IMR-90 (cell line): ENCODE measurements at regions not wholly inside any gene's neighbourhood (a gene's known extent, or its start where the extent isn't known, plus 50 kb on each side); places are given as distances from the start of the nearest gene placed in this dataset.

Experiments
- ATAC-seq: fragments of 200-7000 bp; cut with Tn5 transposase; 2 replicates; pipeline ENCODE4 v1.9.1; 2020; ENCODE audit warnings: low read depth, mild to moderate bottlenecking, moderate library complexity
- BruUV-seq: library from RNA; stranded (reverse); fragments of 400-500 nt; replicated peaks from 2 replicates; lab custom pipeline; 2021; lab: Mats Ljungman, UMichigan
- CTCF ChIA-PET: fragments of 300-600 bp; formaldehyde crosslinking; extraction: SDS; loops from one replicate; lab custom pipeline; 2021; ENCODE audit warnings: antibody characterized with exemption; lab: Yijun Ruan, JAX
- POLR2A ChIA-PET: fragments of 300-600 bp; sonication (Branson Sonifier 250); formaldehyde crosslinking; loops from one replicate; lab custom pipeline; 2022; ENCODE audit warnings: antibody characterized with exemption; ENCODE audit not compliant: unreplicated experiment; lab: Charles Lee
- DNase-seq: peaks from one replicate; pipeline ENCODE4 v3.0.0; 2013
- H2AFZ ChIP-seq: replicated peaks from 2 replicates; pipeline ENCODE3; 2013; ENCODE audit warnings: low read length, mild to moderate bottlenecking; ENCODE audit not compliant: poor library complexity
- H2AK5ac ChIP-seq: 2 replicates; pipeline ENCODE4 v1.6.1; 2013; ENCODE audit warnings: low read depth, low read length, inconsistent platforms
- H2AK9ac ChIP-seq: replicated peaks from 2 replicates; pipeline ENCODE3; 2013; ENCODE audit warnings: mild to moderate bottlenecking, low read depth, low read length, moderate library complexity; ENCODE audit not compliant: poor library complexity
- H2BK120ac ChIP-seq: 2 replicates; pipeline ENCODE4 v1.6.1; 2013; ENCODE audit warnings: low read depth, low read length, inconsistent platforms
- H2BK15ac ChIP-seq: 3 replicates; pipeline ENCODE4 v1.6.1; 2013; ENCODE audit warnings: low read depth, low read length, inconsistent platforms
- H2BK20ac ChIP-seq: 2 replicates; pipeline ENCODE4 v1.6.1; 2013; ENCODE audit warnings: low read depth, mild to moderate bottlenecking, inconsistent platforms, low read length, moderate library complexity
- H2BK5ac ChIP-seq: 2 replicates; pipeline ENCODE4 v1.6.1; 2013; ENCODE audit warnings: mild to moderate bottlenecking, low read depth, low read length, inconsistent platforms; ENCODE audit not compliant: poor library complexity, severe bottlenecking
- H3K14ac ChIP-seq: replicated peaks from 2 replicates; pipeline ENCODE4 v1.6.1; 2013; ENCODE audit warnings: low read depth, low read length, inconsistent platforms
- H3K18ac ChIP-seq: 2 replicates; pipeline ENCODE4 v1.6.1; 2013; ENCODE audit warnings: low read depth, low read length, control low read depth
- H3K23ac ChIP-seq: 2 replicates; pipeline ENCODE4 v1.6.1; 2013; ENCODE audit warnings: low read depth, low read length, inconsistent platforms
- H3K27ac ChIP-seq: 2 replicates; pipeline ENCODE4 v1.5.1; 2013; ENCODE audit warnings: mild to moderate bottlenecking, control low read depth, low read length; ENCODE audit not compliant: insufficient read depth
- H3K27me3 ChIP-seq: 2 replicates; pipeline ENCODE4 v1.6.1; 2013; ENCODE audit warnings: low read length; ENCODE audit not compliant: control insufficient read depth, insufficient read depth
- H3K36me3 ChIP-seq: 2 replicates; pipeline ENCODE4 v1.6.1; 2013; ENCODE audit warnings: low read length, mixed read lengths; ENCODE audit not compliant: control insufficient read depth, insufficient read depth
- H3K4ac ChIP-seq: 2 replicates; pipeline ENCODE4 v1.6.1; 2013; ENCODE audit warnings: low read depth, low read length, inconsistent platforms
- H3K4me1 ChIP-seq: 2 replicates; pipeline ENCODE4 v1.6.1; 2013; ENCODE audit warnings: low read length, mixed read lengths; ENCODE audit not compliant: control insufficient read depth, insufficient read depth
- H3K4me2 ChIP-seq: 2 replicates; pipeline ENCODE4 v1.6.1; 2013; ENCODE audit warnings: low read depth, mild to moderate bottlenecking, control low read depth, low read length, moderate library complexity
- H3K4me3 ChIP-seq: 2 replicates; pipeline ENCODE4 v1.5.1; 2013; ENCODE audit warnings: low read depth, mild to moderate bottlenecking, control low read depth, low read length, moderate library complexity; ENCODE audit not compliant: insufficient read depth
- H3K56ac ChIP-seq: 2 replicates; pipeline ENCODE4 v1.6.1; 2013; ENCODE audit warnings: low read length, inconsistent platforms; ENCODE audit not compliant: insufficient read depth; ENCODE audit errors: extremely low read depth
- H3K79me1 ChIP-seq, 2 experiments: 2 replicates each; pipeline ENCODE4 v1.6.1; 2013; ENCODE audit warnings: low read length in 2 of 2, inconsistent platforms in 1 of 2, low read depth in 1 of 2
- H3K9ac ChIP-seq: 2 replicates; pipeline ENCODE4 v1.6.1; 2013; ENCODE audit warnings: low read depth, low read length, control low read depth
- H3K9me1 ChIP-seq: 2 replicates; pipeline ENCODE4 v1.6.1; 2013; ENCODE audit warnings: low read length, inconsistent platforms; ENCODE audit not compliant: insufficient read depth
- H3K9me3 ChIP-seq: 2 replicates; pipeline ENCODE4 v1.6.1; 2013; ENCODE audit warnings: low read length; ENCODE audit not compliant: control insufficient read depth, insufficient read depth
- H4K20me1 ChIP-seq: 2 replicates; pipeline ENCODE4 v1.6.1; 2013; ENCODE audit warnings: low read length, inconsistent platforms; ENCODE audit not compliant: insufficient read depth
- H4K5ac ChIP-seq: 2 replicates; pipeline ENCODE4 v1.6.1; 2013; ENCODE audit warnings: mild to moderate bottlenecking, low read depth, low read length, control low read depth
- H4K8ac ChIP-seq, 2 experiments: 2 replicates each; pipeline ENCODE4 v1.6.1; 2013; ENCODE audit warnings: low read depth in 2 of 2, low read length in 2 of 2, control low read depth in 1 of 2, inconsistent platforms in 1 of 2
- H4K91ac ChIP-seq: 2 replicates; pipeline ENCODE4 v1.6.1; 2013; ENCODE audit warnings: low read depth, low read length, inconsistent platforms; ENCODE audit not compliant: insufficient read depth
- BHLHE40 ChIP-seq: fragments of 150-350 bp; IDR thresholded peaks from 2 replicates; pipeline ENCODE4 v1.6.1; 2016; ENCODE audit warnings: mild to moderate bottlenecking, low read depth, low read length
- NFE2L2 ChIP-seq: fragments of 150-350 bp; IDR thresholded peaks from 2 replicates; pipeline ENCODE4 v1.6.1; 2016; ENCODE audit warnings: low read depth, mild to moderate bottlenecking, low read length
- RAD21 ChIP-seq: IDR thresholded peaks from 2 replicates; pipeline ENCODE4 v1.6.1; 2012; ENCODE audit warnings: low read length, improper control_type of control experiment
- RCOR1 ChIP-seq: IDR thresholded peaks from 2 replicates; pipeline ENCODE4 v1.6.1; 2012; ENCODE audit warnings: mild to moderate bottlenecking, low read length, improper control_type of control experiment; ENCODE audit not compliant: insufficient replicate concordance
- USF2 ChIP-seq: fragments of 150-350 bp; IDR thresholded peaks from 2 replicates; pipeline ENCODE4 v1.6.1; 2017; ENCODE audit warnings: mild to moderate bottlenecking, antibody characterized with exemption, low read length, low read depth
- WGBS, 2 experiments: methylation state at CpG; one replicate each; pipeline versions ENCODE4 v1.1.5 to v1.1.7; 2013; ENCODE audit warnings: missing lambda C conversion rate in 2 of 2; ENCODE audit not compliant: insufficient read length in 1 of 2; ENCODE audit errors: extremely low coverage in 2 of 2; 5-methylcytosine and 5-hydroxymethylcytosine counted together
- dilution Hi-C: fragments of 300-500 bp; cut with HindIII; formaldehyde crosslinking; loops from one replicate; pipeline ENCODE4 v1.14.3; 2018; ENCODE audit warnings: low sequenced_read_pairs; ENCODE audit not compliant: unreplicated experiment
- in situ Hi-C: fragments of 300-500 bp; cut with MboI; formaldehyde crosslinking; loops from 3 replicates; pipeline ENCODE4 v1.14.3; 2019; ENCODE audit warnings: low sequenced_read_pairs, inconsistent platforms, mixed read lengths
- intact Hi-C: fragments of 100-400 bp; cut with micrococcal nuclease; formaldehyde crosslinking; loops from 2 replicates; pipeline ENCODE4 v1.10.0; 2022

GRCh38 chr4:43391069-43391468 lies 498.6 kb downstream of the GRXCR1 start:
- Histone ChIP-seq H2BK20ac (no peak overlapping the region), H4K20me1 (no peaks in the 10 kb centered on the region), H3K27ac (no peak overlapping the region), H3K9ac (no peak overlapping the region), H2AK5ac (no peak overlapping the region), H3K4me1 (peaks cover 2% of the 10 kb centered on the region; the same call in 1 of the 2 replicates), H2BK15ac (no peak overlapping the region), H3K9me3 (no peaks in the 10 kb centered on the region), H4K5ac (no peak overlapping the region), H3K18ac (no peak overlapping the region), H3K36me3 (no peaks in the 10 kb centered on the region), H3K23ac (no peak overlapping the region), H3K4me3 (no peak overlapping the region), H3K14ac (no peak overlapping the region), H3K56ac (no peak overlapping the region), H3K9me1 (no peaks in the 10 kb centered on the region), H4K8ac (no peak overlapping the region), H2AFZ (no peak overlapping the region), H2AK9ac (no peak overlapping the region), H2BK5ac (no peak overlapping the region), H3K79me1 (no peaks in the 10 kb centered on the region), H3K27me3 (no peaks in the 10 kb centered on the region), H4K91ac (no peak overlapping the region), H3K4ac (no peak overlapping the region), H3K4me2 (peak overlapping the region; percentile 10; the same call in 1 of the 2 replicates), H2BK120ac (no peak overlapping the region)
- TF ChIP-seq RCOR1 (no peak), USF2 (no peak), RAD21 (no peak), BHLHE40 (no peak), NFE2L2 (no peak)
- DNase-seq, result no peak
- CTCF ChIA-PET, result no interaction called here
- no peak for ATAC-seq
- POLR2A ChIA-PET, result no interaction called here
- WGBS, 2 experiments, result no CpG with 5 or more reads among the region's 1 CpG
- intact Hi-C loops (no loop called here), dilution Hi-C loops (no loop called here), in situ Hi-C loops (no loop called here)
- no TSS peak for BruUV-seq
